Uterus (tissue), 3 donors: ENCODE measurements at regions not wholly inside any gene's neighbourhood (a gene's known extent, or its start where the extent isn't known, plus 50 kb on each side); places are given as distances from the start of the nearest gene placed in this dataset.
"Not testable (repeated sequence)": the region's sequence is repeated elsewhere in the genome, so short reads cannot be mapped to it uniquely, and the experiment has no call there.

ENCODE experiments used
- DNase-seq, 2 donors: peaks; one replicate each; pipeline ENCODE4 v3.0.0-alpha.2; 2019 to 2020
- H3K27ac ChIP-seq, 2 donors: fragments of 200-600 bp; sonication (generic); 1 replicate in 1 of 2; 2 replicates in 1 of 2; pipeline ENCODE4 v1.5.1; 2016 to 2018
- H3K27me3 ChIP-seq, 2 donors: fragments of 200-600 bp; sonication (generic); one replicate each; pipeline ENCODE4 v1.5.1; 2018 to 2019; ENCODE audit warnings: control low read depth in 1 of 2
- H3K36me3 ChIP-seq, 2 donors: fragments of 200-600 bp; sonication (generic); one replicate each; pipeline ENCODE4 v1.5.1; 2019; ENCODE audit warnings: control low read depth in 1 of 2
- H3K4me1 ChIP-seq, 2 donors: fragments of 200-600 bp; sonication (generic); one replicate each; pipeline ENCODE4 v1.5.1; 2018 to 2019; ENCODE audit warnings: control low read depth in 1 of 2
- H3K4me3 ChIP-seq, 2 donors: fragments of 200-600 bp; sonication (generic); 1 replicate in 1 of 2; 2 replicates in 1 of 2; pipeline ENCODE4 v1.5.1; 2018 to 2019; ENCODE audit warnings: mild to moderate bottlenecking in 1 of 2
- H3K9me3 ChIP-seq, 2 donors: fragments of 200-600 bp; sonication (generic); one replicate each; pipeline ENCODE4 v1.5.1; 2019; ENCODE audit warnings: control low read depth in 1 of 2
- POLR2A ChIP-seq, 2 donors: fragments of 450-650 bp; IDR thresholded peaks; one replicate each; pipeline ENCODE4 v1.6.1; 2016; ENCODE audit warnings: antibody characterized with exemption in 2 of 2, mild to moderate bottlenecking in 1 of 2, moderate library complexity in 1 of 2
- intact Hi-C: fragments of 100-400 bp; cut with DNase I; formaldehyde crosslinking; loops from one replicate; pipeline ENCODE4 v1.15.1; 2023; ENCODE audit warnings: low total_unique reads
- TF ChIP-seq, protein P1 (sequence below), 4 experiments: fragments of 200-600 bp in 2 of 4; fragments of 450-650 bp in 2 of 4; sonication (generic) in 2 of 4; IDR thresholded peaks; one replicate each; pipeline ENCODE4 v1.5.1; 2016 to 2019; ENCODE audit warnings: antibody characterized with exemption in 4 of 4, mild to moderate bottlenecking in 2 of 4, moderate library complexity in 1 of 4
- donor health status: DM: yes; HTN: yes; CAD: no.

DNA sequence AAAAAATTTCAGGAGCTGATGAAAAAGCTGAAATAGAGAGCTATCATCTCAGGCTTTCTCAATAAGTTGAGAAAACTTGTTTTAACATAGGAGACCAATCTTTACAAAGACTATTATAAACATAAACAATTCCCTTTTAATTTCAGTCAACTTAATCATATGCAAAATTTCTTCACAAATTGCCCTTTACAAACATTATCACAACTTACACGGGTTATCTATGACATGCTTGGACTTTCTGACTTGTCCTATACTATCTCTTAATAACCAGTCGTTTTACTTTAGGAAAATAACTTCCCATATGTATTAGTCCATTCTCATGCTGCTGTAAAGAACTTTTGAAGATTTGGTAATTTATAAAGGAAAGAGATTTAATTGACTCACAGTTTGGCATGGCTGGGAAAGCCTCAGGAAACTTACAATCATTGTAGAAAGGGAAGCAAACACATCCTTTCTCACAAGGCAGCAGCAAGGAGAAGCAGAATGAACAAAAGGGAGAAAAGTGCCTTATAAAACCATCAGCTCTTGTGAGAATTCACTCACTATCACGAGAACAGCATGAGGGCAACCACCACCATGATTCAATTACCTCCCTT, 1583.7 kb upstream of the CELF4 start:
- H3K9me3 ChIP-seq, result no peaks in the 10 kb centered on the region
- no peaks in the 10 kb centered on the region for H3K27me3 ChIP-seq
- H3K4me1 ChIP-seq, result no peaks in the 10 kb centered on the region
- intact Hi-C loops, result no loop called here
- no peak overlapping the region for H3K4me3 ChIP-seq
- DNase-seq, result no peak
- H3K27ac ChIP-seq, result no peak overlapping the region
- no peaks in the 10 kb centered on the region for H3K36me3 ChIP-seq
- no peak for TF ChIP-seq POLR2A (IDR thresholded peaks at IDR 0.05)
- TF ChIP-seq, protein P1, sequence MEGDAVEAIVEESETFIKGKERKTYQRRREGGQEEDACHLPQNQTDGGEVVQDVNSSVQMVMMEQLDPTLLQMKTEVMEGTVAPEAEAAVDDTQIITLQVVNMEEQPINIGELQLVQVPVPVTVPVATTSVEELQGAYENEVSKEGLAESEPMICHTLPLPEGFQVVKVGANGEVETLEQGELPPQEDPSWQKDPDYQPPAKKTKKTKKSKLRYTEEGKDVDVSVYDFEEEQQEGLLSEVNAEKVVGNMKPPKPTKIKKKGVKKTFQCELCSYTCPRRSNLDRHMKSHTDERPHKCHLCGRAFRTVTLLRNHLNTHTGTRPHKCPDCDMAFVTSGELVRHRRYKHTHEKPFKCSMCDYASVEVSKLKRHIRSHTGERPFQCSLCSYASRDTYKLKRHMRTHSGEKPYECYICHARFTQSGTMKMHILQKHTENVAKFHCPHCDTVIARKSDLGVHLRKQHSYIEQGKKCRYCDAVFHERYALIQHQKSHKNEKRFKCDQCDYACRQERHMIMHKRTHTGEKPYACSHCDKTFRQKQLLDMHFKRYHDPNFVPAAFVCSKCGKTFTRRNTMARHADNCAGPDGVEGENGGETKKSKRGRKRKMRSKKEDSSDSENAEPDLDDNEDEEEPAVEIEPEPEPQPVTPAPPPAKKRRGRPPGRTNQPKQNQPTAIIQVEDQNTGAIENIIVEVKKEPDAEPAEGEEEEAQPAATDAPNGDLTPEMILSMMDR (IDR thresholded peaks at IDR 0.05), result no peak

DNA sequence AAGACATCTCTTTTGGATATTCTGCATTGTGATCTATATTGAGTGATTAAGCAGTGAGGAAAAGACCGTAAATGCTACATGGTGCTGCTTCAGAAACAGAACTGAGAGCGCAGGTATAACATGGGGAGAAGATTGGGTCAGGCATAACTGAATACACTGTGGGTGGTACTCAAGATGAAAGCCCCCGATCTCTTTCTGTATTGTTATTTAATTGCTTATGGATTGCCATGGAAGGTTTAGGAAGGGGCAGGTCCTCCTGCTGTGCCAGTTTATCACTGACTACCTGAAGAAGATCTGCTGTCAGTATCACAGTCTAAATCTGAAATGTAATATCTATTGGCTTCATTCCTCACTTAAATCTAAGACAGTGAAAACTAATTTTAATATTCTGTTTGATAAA, 1568.7 kb upstream of the CELF4 start:
- no peaks in the 10 kb centered on the region for H3K4me1 ChIP-seq
- H3K36me3 ChIP-seq, result no peaks in the 10 kb centered on the region
- no peaks in the 10 kb centered on the region for H3K27me3 ChIP-seq
- no peak overlapping the region for H3K4me3 ChIP-seq
- DNase-seq, result no peak
- no peaks in the 10 kb centered on the region for H3K9me3 ChIP-seq
- intact Hi-C loops, result no loop called here
- no peak overlapping the region for H3K27ac ChIP-seq
- TF ChIP-seq POLR2A (IDR thresholded peaks at IDR 0.05), result no peak
- TF ChIP-seq, protein P1 (IDR thresholded peaks at IDR 0.05), result no peak

DNA sequence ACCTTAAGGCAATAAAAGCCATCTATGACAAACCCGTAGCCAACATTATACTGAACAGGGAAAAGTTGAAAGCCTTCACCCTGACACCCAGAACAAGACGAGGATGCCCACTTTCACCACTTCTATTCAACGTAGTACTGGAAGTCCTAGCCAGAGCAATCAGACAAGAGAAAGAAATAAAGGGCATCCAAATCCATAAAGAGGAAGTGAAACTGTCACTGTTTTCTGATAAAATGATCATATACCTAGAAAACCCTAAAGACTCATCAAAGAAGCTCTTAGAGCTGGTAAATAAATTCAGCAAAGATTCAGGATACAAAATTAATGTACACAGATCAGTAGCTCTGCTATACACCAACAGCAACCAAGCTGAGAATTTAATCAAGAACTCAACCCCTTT, 1561.9 kb upstream of the CELF4 start:
- H3K4me1 ChIP-seq, DNase-seq, intact Hi-C loops: not testable (repeated sequence)

DNA sequence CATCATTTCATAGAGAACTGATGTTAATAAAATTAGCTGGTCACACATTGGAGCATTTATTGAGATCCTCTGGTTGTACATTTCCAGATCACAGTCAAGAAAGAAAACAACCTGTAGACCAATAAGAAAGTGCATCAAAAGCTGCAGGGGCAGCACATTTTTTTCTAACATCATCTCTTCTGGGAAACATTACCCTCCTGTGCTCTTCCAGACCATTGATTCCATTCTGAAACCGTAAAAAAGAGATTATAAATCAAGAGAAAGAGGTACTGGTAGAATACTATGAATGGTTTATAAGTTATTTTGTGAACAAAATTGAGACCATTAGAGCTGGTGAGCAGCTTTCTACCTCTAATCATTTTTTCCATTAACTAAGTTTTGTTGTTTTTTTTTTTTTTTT, 1548.2 kb upstream of the CELF4 start:
- no peak overlapping the region for H3K27ac ChIP-seq
- TF ChIP-seq, protein P1 (IDR thresholded peaks at IDR 0.05), result no peak
- TF ChIP-seq POLR2A (IDR thresholded peaks at IDR 0.05), result no peak
- DNase-seq, result no peak
- H3K4me3 ChIP-seq, result no peak overlapping the region
- no peaks in the 10 kb centered on the region for H3K4me1 ChIP-seq
- intact Hi-C loops, result no loop called here
- H3K9me3 ChIP-seq, result no peaks in the 10 kb centered on the region
- no peaks in the 10 kb centered on the region for H3K27me3 ChIP-seq
- H3K36me3 ChIP-seq, result no peaks in the 10 kb centered on the region

More for the DNA sequence above, 1561.9 kb upstream of the CELF4 start:
- H3K36me3 ChIP-seq, H3K9me3 ChIP-seq, H3K27me3 ChIP-seq, H3K4me3 ChIP-seq, H3K27ac ChIP-seq: not testable (repeated sequence)

DNA sequence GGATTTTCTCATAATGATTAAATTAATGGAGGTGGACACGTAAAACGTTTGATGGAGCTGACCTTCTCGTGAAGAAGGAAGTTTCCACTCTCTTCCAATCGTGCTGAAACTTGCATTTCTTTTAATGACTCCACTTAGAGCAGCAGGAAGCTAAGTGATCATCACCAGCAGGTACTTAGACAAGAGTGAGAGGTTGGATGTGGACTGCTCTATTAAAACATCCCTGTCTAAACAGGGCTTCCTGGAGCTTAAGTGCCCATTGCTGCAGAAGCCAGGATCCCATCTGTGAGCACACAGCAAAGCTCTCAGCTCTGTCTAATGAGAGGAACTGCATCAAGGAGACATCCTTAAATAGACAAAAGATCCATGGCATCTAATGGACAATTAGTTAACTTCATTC, 1539.5 kb upstream of the CELF4 start:
- Histone ChIP-seq H3K4me3 (no peak overlapping the region), H3K9me3 (no peaks in the 10 kb centered on the region), H3K27ac (no peak overlapping the region), H3K4me1 (no peaks in the 10 kb centered on the region), H3K36me3 (no peaks in the 10 kb centered on the region), H3K27me3 (no peaks in the 10 kb centered on the region)
- TF ChIP-seq, protein P1 (IDR thresholded peaks at IDR 0.05), result no peak
- TF ChIP-seq POLR2A (IDR thresholded peaks at IDR 0.05), result no peak
- intact Hi-C loops, result no loop called here
- DNase-seq, result no peak

DNA sequence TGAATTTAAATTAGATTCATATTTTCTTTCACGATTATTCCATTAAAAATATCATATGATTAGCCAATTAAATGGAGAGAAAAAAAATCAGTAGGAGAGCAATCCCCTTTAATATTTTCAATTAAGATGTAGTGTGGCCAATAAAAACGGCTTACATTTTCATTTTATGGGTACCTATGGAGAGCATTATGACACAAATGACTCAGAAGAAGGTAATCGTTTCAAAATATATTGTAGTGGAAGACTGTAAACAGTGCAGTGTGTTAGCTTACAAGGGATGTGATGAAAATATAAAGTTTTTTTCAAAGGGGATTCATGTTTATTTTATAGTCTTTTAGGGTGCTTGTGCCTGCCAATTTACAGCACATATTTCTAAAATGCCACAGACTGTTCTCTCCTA, 1507.4 kb upstream of the CELF4 start:
- Histone ChIP-seq H3K36me3 (no peaks in the 10 kb centered on the region), H3K4me1 (no peaks in the 10 kb centered on the region), H3K27ac (no peak overlapping the region), H3K4me3 (no peak overlapping the region), H3K9me3 (no peaks in the 10 kb centered on the region), H3K27me3 (no peaks in the 10 kb centered on the region)
- no peak for DNase-seq
- TF ChIP-seq, protein P1 (IDR thresholded peaks at IDR 0.05), result no peak
- no peak for TF ChIP-seq POLR2A (IDR thresholded peaks at IDR 0.05)
- intact Hi-C loops, result no loop called here
